ENCODE measurements at regions not wholly inside any gene's neighbourhood (a gene's known extent, or its start where the extent isn't known, plus 50 kb on each side); places are given as distances from the start of the nearest gene placed in this dataset.

GRCh38 chr10:120282421-120282820 lies 174.6 kb upstream of the PLPP4 start:
- TF ChIP-seq CTCF (IDR thresholded peaks at IDR 0.05; ENCODE audit: poor library complexity): no peak
- TF ChIP-seq EZH2 (IDR thresholded peaks at IDR 0.05; ENCODE audit: borderline replicate concordance): no peak
- TF ChIP-seq EZH2phosphoT487 (IDR thresholded peaks at IDR 0.05; ENCODE audit: low read depth, severe bottlenecking, unreplicated experiment): no peak
